Endothelial cell of umbilical vein (primary cell): ENCODE measurements at regions not wholly inside any gene's neighbourhood (a gene's known extent, or its start where the extent isn't known, plus 50 kb on each side); places are given as distances from the start of the nearest gene placed in this dataset.

Source experiments
- CTCF ChIP-seq, 2 donors: IDR thresholded peaks; 1 replicate in 1 of 2; 2 replicates in 1 of 2; pipeline ENCODE4 v1.5.1; 2011; ENCODE audit warnings: low read length in 2 of 2, mild to moderate bottlenecking in 2 of 2, moderate library complexity in 2 of 2, control low read depth in 1 of 2, inconsistent platforms in 1 of 2, low read depth in 1 of 2; ENCODE audit not compliant: insufficient read depth in 1 of 2; ENCODE audit errors: extremely low read depth in 1 of 2
- POLR2A ChIP-seq: IDR thresholded peaks from 2 replicates; pipeline ENCODE4 v1.6.1; 2012; ENCODE audit warnings: low read depth, mild to moderate bottlenecking, control low read depth, low read length
- POLR2AphosphoS5 ChIP-seq: IDR thresholded peaks from 2 replicates; pipeline ENCODE4 v1.6.1; 2012; ENCODE audit warnings: low read depth, mild to moderate bottlenecking, control low read depth, low read length, moderate library complexity; ENCODE audit not compliant: insufficient read depth

DNA sequence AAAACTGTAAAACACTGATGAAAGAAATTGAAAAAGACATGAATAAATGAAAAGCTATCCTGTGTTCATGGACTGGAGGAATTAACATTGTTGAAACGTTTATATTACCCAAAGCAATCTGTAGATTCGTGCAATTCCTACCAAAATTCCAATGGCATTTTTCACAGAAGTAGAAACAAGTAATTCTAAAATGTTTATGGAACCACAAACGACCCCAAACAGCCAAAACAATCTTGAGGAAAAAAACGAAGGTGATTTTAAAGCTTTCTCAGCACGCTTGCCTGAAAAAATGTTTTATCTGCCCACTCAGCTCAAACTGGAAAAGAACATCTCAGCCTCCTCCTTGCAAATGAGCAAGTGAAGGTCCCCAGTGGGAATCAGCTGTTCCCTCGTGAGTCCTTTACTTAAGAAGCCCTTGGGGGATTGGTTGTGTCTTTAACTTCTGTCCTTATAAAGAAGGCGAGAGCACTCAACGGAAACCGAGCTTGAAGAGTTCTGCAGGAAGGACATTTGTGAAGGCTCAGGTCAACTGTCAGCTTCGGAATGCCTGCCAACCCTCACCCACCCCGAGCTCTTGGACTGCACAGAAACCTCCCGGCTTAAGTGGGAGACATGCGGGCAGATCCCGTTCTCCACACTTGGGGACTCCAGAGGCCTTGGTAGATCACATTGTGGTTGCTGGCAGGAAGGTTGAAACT is 256.0 kb upstream of the IRS2 start:
- TF ChIP-seq CTCF (IDR thresholded peaks at IDR 0.05; ENCODE audit: extremely low read depth in 1 of 2, insufficient read depth in 1 of 2, low read depth in 1 of 2, low read length in 2 of 2) = no peak
- TF ChIP-seq POLR2A = no peak
- TF ChIP-seq POLR2AphosphoS5 = no peak
